Neural cell (in vitro differentiated cells): ENCODE measurements at regions not wholly inside any gene's neighbourhood (a gene's known extent, or its start where the extent isn't known, plus 50 kb on each side); places are given as distances from the start of the nearest gene placed in this dataset.

Source experiments
- H2AFZ ChIP-seq: fragments of 200-600, 300-800 bp; sonication (generic), shearing (Covaris generic); 2 replicates; pipeline ENCODE4 v1.6.0; 2014; ENCODE audit warnings: low read depth, mild to moderate bottlenecking, antibody characterized with exemption, low read length, moderate library complexity
- H3F3A ChIP-seq: fragments of 200-600 bp; shearing (Covaris generic); 2 replicates; pipeline ENCODE4 v1.6.1; 2016; ENCODE audit warnings: mild to moderate bottlenecking, moderate library complexity, mixed read lengths, antibody characterized with exemption, low read length; ENCODE audit not compliant: insufficient read depth, poor library complexity, severe bottlenecking
- H3K27ac ChIP-seq: fragments of 200-600, 300-800 bp; sonication (generic), shearing (Covaris generic); 2 replicates; pipeline ENCODE4 v1.5.1; 2014; ENCODE audit warnings: mild to moderate bottlenecking, low read length, moderate library complexity
- H3K27me3 ChIP-seq: fragments of 300-800, 200-600 bp; sonication (generic), shearing (Covaris generic); 2 replicates; pipeline ENCODE4 v1.6.0; 2014; ENCODE audit warnings: mild to moderate bottlenecking, low read depth, low read length, moderate library complexity; ENCODE audit not compliant: insufficient read depth
- H3K36me3 ChIP-seq: fragments of 300-800, 200-600 bp; sonication (generic), shearing (Covaris generic); 2 replicates; pipeline ENCODE4 v1.5.1; 2014; ENCODE audit warnings: mild to moderate bottlenecking, antibody characterized with exemption, low read length, moderate library complexity; ENCODE audit not compliant: insufficient read depth
- H3K4me2 ChIP-seq: fragments of 300-800, 200-600 bp; sonication (generic), shearing (Covaris generic); 2 replicates; pipeline ENCODE4 v1.6.0; 2014; ENCODE audit warnings: mild to moderate bottlenecking, low read length
- H3K4me3 ChIP-seq: fragments of 300-800, 200-600 bp; sonication (generic), shearing (Covaris generic); 2 replicates; pipeline ENCODE4 v1.5.1; 2014; ENCODE audit warnings: mild to moderate bottlenecking, low read length, moderate library complexity
- H3K79me2 ChIP-seq: fragments of 200-600 bp; shearing (Covaris generic); replicated peaks from 2 replicates; pipeline ENCODE4 v1.6.0; 2014; ENCODE audit warnings: mild to moderate bottlenecking, low read length, moderate library complexity; ENCODE audit not compliant: insufficient read depth
- H3K9ac ChIP-seq: fragments of 300-800, 200-600 bp; sonication (generic), shearing (Covaris generic); 2 replicates; pipeline ENCODE4 v1.6.1; 2016; ENCODE audit warnings: mild to moderate bottlenecking, low read length, mixed read lengths
- H3K9me2 ChIP-seq: fragments of 200-600 bp; shearing (Covaris generic); 2 replicates; pipeline ENCODE4 v1.6.1; 2016; ENCODE audit warnings: mild to moderate bottlenecking, low read length, mixed read lengths; ENCODE audit not compliant: insufficient read depth
- H3K9me3 ChIP-seq: fragments of 200-600, 300-800 bp; sonication (generic), shearing (Covaris generic); 2 replicates; pipeline ENCODE4 v1.6.1; 2016; ENCODE audit warnings: mild to moderate bottlenecking, mixed run types, low read length, moderate library complexity, mixed read lengths
- H4K20me1 ChIP-seq: fragments of 200-600 bp; shearing (Covaris generic); 2 replicates; pipeline ENCODE4 v1.6.1; 2016; ENCODE audit warnings: mild to moderate bottlenecking, mixed run types; ENCODE audit not compliant: insufficient read depth
- EP300 ChIP-seq: fragments of 450-650 bp; conservative IDR thresholded peaks from 2 replicates; pipeline ENCODE4 v1.6.1; 2014; ENCODE audit warnings: antibody characterized with exemption, mild to moderate bottlenecking, moderate library complexity; ENCODE audit not compliant: poor library complexity, severe bottlenecking
- EZH2 ChIP-seq: fragments of 200-600, 300-800 bp; shearing (Covaris generic), sonication (generic); IDR thresholded peaks from 2 replicates; pipeline ENCODE4 v1.6.1; 2014; ENCODE audit warnings: antibody characterized with exemption, low read length, borderline replicate concordance, mild to moderate bottlenecking; ENCODE audit not compliant: insufficient read depth, poor library complexity, severe bottlenecking
- MXI1 ChIP-seq: fragments of 450-650 bp; conservative IDR thresholded peaks from 2 replicates; pipeline ENCODE4 v1.6.1; 2014; ENCODE audit warnings: antibody characterized with exemption, mild to moderate bottlenecking; ENCODE audit not compliant: poor library complexity, severe bottlenecking
- POLR2AphosphoS5 ChIP-seq: IDR thresholded peaks from 2 replicates; pipeline ENCODE4 v1.6.1; 2012
- RAD21 ChIP-seq: fragments of 450-650 bp; conservative IDR thresholded peaks from 2 replicates; pipeline ENCODE4 v1.6.1; 2014; ENCODE audit warnings: antibody characterized with exemption, mild to moderate bottlenecking, moderate library complexity
- SMC3 ChIP-seq: fragments of 450-650 bp; conservative IDR thresholded peaks from 2 replicates; pipeline ENCODE4 v1.6.1; 2014; ENCODE audit warnings: antibody characterized with exemption, mild to moderate bottlenecking, moderate library complexity; ENCODE audit not compliant: poor library complexity
- TAF1 ChIP-seq: IDR thresholded peaks from 2 replicates; pipeline ENCODE4 v1.6.1; 2012; ENCODE audit warnings: low read depth
- TF ChIP-seq, protein P1 (sequence below): fragments of 450-650 bp; IDR thresholded peaks from 2 replicates; pipeline ENCODE4 v1.5.1; 2014; ENCODE audit warnings: antibody characterized with exemption, mild to moderate bottlenecking, moderate library complexity; ENCODE audit not compliant: poor library complexity, severe bottlenecking
- TF ChIP-seq, protein P2 (sequence below): IDR thresholded peaks from 2 replicates; pipeline ENCODE4 v1.6.1; 2012; ENCODE audit warnings: borderline replicate concordance

DNA sequence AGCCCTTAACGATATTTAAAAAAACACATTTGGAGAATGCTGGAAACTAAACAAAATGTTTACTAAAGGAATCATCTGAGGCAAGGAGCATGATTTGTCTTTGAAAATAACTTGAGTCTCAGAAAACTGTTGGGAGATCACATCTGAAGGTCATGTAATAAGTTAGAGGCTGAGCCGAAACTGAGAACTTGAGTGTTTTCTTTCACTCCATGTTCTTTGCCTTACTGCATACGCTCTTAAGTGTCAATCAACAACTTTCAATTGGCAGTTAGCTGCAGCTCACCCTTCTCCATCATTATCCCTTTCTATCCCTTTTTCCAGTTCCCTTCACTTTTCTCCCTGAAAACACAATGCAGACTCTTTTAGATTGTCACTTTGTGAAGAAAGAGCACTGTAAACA lies 216.2 kb downstream of the ADGRA3 start:
- H3K79me2 ChIP-seq: no peaks in the 10 kb centered on the region
- H3K36me3 ChIP-seq: no peaks in the 10 kb centered on the region
- H3K4me3 ChIP-seq: no peak overlapping the region
- no peaks in the 10 kb centered on the region for H3F3A ChIP-seq
- no peaks in the 10 kb centered on the region for H4K20me1 ChIP-seq
- H3K27ac ChIP-seq: no peak overlapping the region
- H3K9ac ChIP-seq: no peak overlapping the region
- H3K27me3 ChIP-seq: no peaks in the 10 kb centered on the region
- no peak overlapping the region for H2AFZ ChIP-seq
- H3K9me3 ChIP-seq: no peaks in the 10 kb centered on the region
- TF ChIP-seq SMC3: no peak
- no peak for TF ChIP-seq RAD21
- TF ChIP-seq, protein P1, sequence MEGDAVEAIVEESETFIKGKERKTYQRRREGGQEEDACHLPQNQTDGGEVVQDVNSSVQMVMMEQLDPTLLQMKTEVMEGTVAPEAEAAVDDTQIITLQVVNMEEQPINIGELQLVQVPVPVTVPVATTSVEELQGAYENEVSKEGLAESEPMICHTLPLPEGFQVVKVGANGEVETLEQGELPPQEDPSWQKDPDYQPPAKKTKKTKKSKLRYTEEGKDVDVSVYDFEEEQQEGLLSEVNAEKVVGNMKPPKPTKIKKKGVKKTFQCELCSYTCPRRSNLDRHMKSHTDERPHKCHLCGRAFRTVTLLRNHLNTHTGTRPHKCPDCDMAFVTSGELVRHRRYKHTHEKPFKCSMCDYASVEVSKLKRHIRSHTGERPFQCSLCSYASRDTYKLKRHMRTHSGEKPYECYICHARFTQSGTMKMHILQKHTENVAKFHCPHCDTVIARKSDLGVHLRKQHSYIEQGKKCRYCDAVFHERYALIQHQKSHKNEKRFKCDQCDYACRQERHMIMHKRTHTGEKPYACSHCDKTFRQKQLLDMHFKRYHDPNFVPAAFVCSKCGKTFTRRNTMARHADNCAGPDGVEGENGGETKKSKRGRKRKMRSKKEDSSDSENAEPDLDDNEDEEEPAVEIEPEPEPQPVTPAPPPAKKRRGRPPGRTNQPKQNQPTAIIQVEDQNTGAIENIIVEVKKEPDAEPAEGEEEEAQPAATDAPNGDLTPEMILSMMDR: no peak
- no peak for TF ChIP-seq MXI1
- TF ChIP-seq POLR2AphosphoS5: no peak
- no peak for TF ChIP-seq TAF1
- TF ChIP-seq, protein P2, sequence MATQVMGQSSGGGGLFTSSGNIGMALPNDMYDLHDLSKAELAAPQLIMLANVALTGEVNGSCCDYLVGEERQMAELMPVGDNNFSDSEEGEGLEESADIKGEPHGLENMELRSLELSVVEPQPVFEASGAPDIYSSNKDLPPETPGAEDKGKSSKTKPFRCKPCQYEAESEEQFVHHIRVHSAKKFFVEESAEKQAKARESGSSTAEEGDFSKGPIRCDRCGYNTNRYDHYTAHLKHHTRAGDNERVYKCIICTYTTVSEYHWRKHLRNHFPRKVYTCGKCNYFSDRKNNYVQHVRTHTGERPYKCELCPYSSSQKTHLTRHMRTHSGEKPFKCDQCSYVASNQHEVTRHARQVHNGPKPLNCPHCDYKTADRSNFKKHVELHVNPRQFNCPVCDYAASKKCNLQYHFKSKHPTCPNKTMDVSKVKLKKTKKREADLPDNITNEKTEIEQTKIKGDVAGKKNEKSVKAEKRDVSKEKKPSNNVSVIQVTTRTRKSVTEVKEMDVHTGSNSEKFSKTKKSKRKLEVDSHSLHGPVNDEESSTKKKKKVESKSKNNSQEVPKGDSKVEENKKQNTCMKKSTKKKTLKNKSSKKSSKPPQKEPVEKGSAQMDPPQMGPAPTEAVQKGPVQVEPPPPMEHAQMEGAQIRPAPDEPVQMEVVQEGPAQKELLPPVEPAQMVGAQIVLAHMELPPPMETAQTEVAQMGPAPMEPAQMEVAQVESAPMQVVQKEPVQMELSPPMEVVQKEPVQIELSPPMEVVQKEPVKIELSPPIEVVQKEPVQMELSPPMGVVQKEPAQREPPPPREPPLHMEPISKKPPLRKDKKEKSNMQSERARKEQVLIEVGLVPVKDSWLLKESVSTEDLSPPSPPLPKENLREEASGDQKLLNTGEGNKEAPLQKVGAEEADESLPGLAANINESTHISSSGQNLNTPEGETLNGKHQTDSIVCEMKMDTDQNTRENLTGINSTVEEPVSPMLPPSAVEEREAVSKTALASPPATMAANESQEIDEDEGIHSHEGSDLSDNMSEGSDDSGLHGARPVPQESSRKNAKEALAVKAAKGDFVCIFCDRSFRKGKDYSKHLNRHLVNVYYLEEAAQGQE: no peak
- no peak for TF ChIP-seq EZH2
- TF ChIP-seq EP300: no peak
- H3K9me2 ChIP-seq: no peaks in the 10 kb centered on the region
- H3K4me2 ChIP-seq: no peak overlapping the region

DNA sequence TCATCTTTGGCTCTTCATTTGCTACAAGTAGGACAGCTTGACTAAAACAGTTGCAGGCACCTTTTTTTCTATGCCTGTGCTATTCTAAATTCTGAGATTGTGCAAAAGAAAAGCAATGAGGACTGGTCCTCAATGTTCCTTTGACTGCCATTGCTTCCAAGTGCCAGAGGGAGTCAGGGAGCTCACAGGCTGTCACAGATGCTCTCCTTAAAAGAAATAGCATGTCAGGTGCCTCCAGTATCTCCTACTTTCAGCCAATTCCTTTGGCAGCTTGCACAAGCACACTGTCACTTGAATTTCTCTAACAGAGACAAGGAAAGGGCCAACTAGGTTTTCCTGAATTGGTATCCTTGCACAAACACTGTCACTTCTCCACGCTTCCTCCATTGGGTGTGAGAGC lies 228.2 kb downstream of the ADGRA3 start:
- Histone ChIP-seq H4K20me1 (no peaks in the 10 kb centered on the region), H3K9ac (no peak overlapping the region), H2AFZ (no peak overlapping the region), H3K9me3 (no peaks in the 10 kb centered on the region), H3K4me3 (no peak overlapping the region), H3K27me3 (no peaks in the 10 kb centered on the region), H3K79me2 (no peaks in the 10 kb centered on the region), H3K27ac (no peak overlapping the region), H3F3A (no peaks in the 10 kb centered on the region), H3K9me2 (no peaks in the 10 kb centered on the region), H3K4me2 (no peak overlapping the region), H3K36me3 (no peaks in the 10 kb centered on the region)
- TF ChIP-seq POLR2AphosphoS5 (no peak), MXI1 (no peak), EP300 (no peak), TAF1 (no peak), SMC3 (no peak), EZH2 (no peak), RAD21 (no peak)
- TF ChIP-seq, protein P2: no peak
- TF ChIP-seq, protein P1: no peak
